ENCODE measurements at regions not wholly inside any gene's neighbourhood (a gene's known extent, or its start where the extent isn't known, plus 50 kb on each side); places are given as distances from the start of the nearest gene placed in this dataset.
"Not testable (repeated sequence)": the region's sequence is repeated elsewhere in the genome, so short reads cannot be mapped to it uniquely, and the experiment has no call there.

- H3K9me3 Mint-ChIP-seq: peaks cover 0 to 3% (median 0%) of the 10 kb centered on the region in 3 donors
- Histone ChIP-seq H3K9me3 (no peaks in the 10 kb centered on the region), H3K4me1 (ENCODE audit: control insufficient read depth in 1 of 2, extremely low read depth in 1 of 2, insufficient read depth in 2 of 2, low read length in 2 of 2) (no peaks in the 10 kb centered on the region), H3K27ac (ENCODE audit: low read length) (no peak overlapping the region), H3K36me3 (ENCODE audit: control insufficient read depth in 2 of 2, extremely low read depth in 1 of 2, insufficient read depth in 1 of 2, low read length in 1 of 2) (no peaks in the 10 kb centered on the region), H3K4me3 (ENCODE audit: control insufficient read depth in 1 of 2, extremely low read depth in 1 of 2, low read length in 1 of 2) (no peak overlapping the region), H3K27me3 (replicated peaks in 1 of 2; ENCODE audit: control insufficient read depth in 2 of 2, extremely low read depth in 1 of 2, insufficient read depth in 2 of 2, low read length in 1 of 2) (no peaks in the 10 kb centered on the region)
- H3K4me3 Mint-ChIP-seq: no peak overlapping the region
- no peaks in the 10 kb centered on the region for H3K27me3 Mint-ChIP-seq
- no peaks in the 10 kb centered on the region for H3K4me1 Mint-ChIP-seq
- CTCF ChIA-PET: no interaction called here
- ATAC-seq (replicated peaks in 1 of 4): no peak
- H3K27ac Mint-ChIP-seq: no peak overlapping the region
- no peak for DNase-seq
- no peaks in the 10 kb centered on the region for H3K36me3 Mint-ChIP-seq
- POLR2A ChIA-PET: no interaction called here
- WGBS (ENCODE audit: insufficient coverage): 64% methylated on average over 2 of the region's 2 CpGs
Observed at GRCh38 chr4:138389976-138390685, 148.0 kb upstream of the SLC7A11 start.

- Mint-ChIP-seq H3K4me3 (no peak overlapping the region), H3K27ac (no peak overlapping the region), H3K9me3 (peaks cover 11 to 24% (median 14%) of the 10 kb centered on the region in 3 donors), H3K36me3 (no peaks in the 10 kb centered on the region), H3K4me1 (no peaks in the 10 kb centered on the region), H3K27me3 (no peaks in the 10 kb centered on the region)
- Histone ChIP-seq H3K4me1 (ENCODE audit: control insufficient read depth in 1 of 2, extremely low read depth in 1 of 2, insufficient read depth in 2 of 2, low read length in 2 of 2) (no peaks in the 10 kb centered on the region), H3K9me3 (no peaks in the 10 kb centered on the region), H3K4me3 (ENCODE audit: control insufficient read depth in 1 of 2, extremely low read depth in 1 of 2, low read length in 1 of 2) (no peak overlapping the region), H3K27ac (ENCODE audit: low read length) (no peak overlapping the region), H3K27me3 (replicated peaks in 1 of 2; ENCODE audit: control insufficient read depth in 2 of 2, extremely low read depth in 1 of 2, insufficient read depth in 2 of 2, low read length in 1 of 2) (no peaks in the 10 kb centered on the region), H3K36me3 (ENCODE audit: control insufficient read depth in 2 of 2, extremely low read depth in 1 of 2, insufficient read depth in 1 of 2, low read length in 1 of 2) (no peaks in the 10 kb centered on the region)
- DNase-seq (no peak), ATAC-seq (replicated peaks in 1 of 4) (no peak)
- ChIA-PET POLR2A (no interaction called here), CTCF (no interaction called here)
- no CpG with 5 or more reads among the region's 1 CpG for WGBS (ENCODE audit: insufficient coverage)
Observed at GRCh38 chr4:138374947-138375346, 132.8 kb upstream of the SLC7A11 start.

- no peaks in the 10 kb centered on the region for H3K36me3 ChIP-seq (ENCODE audit: control insufficient read depth in 2 of 2, extremely low read depth in 1 of 2, insufficient read depth in 1 of 2, low read length in 1 of 2)
- H3K27ac ChIP-seq (ENCODE audit: low read length): no peak overlapping the region
- H3K4me3 ChIP-seq (ENCODE audit: control insufficient read depth in 1 of 2, extremely low read depth in 1 of 2, low read length in 1 of 2): no peak overlapping the region
- POLR2A ChIA-PET: no interaction called here
- DNase-seq (no peak), ATAC-seq (replicated peaks in 1 of 4) (no peak)
- no peaks in the 10 kb centered on the region for H3K4me1 Mint-ChIP-seq
- CTCF ChIA-PET: no interaction called here
- no peaks in the 10 kb centered on the region for H3K4me1 ChIP-seq (ENCODE audit: control insufficient read depth in 1 of 2, extremely low read depth in 1 of 2, insufficient read depth in 2 of 2, low read length in 2 of 2)
- H3K27me3 ChIP-seq (replicated peaks in 1 of 2; ENCODE audit: control insufficient read depth in 2 of 2, extremely low read depth in 1 of 2, insufficient read depth in 2 of 2, low read length in 1 of 2): no peaks in the 10 kb centered on the region
- H3K9me3 Mint-ChIP-seq: peaks cover 5 to 11% (median 6%) of the 10 kb centered on the region in 3 donors
- H3K27me3 Mint-ChIP-seq: no peaks in the 10 kb centered on the region
- no peaks in the 10 kb centered on the region for H3K36me3 Mint-ChIP-seq
- no peak overlapping the region for H3K4me3 Mint-ChIP-seq
- no peak overlapping the region for H3K27ac Mint-ChIP-seq
- no peaks in the 10 kb centered on the region for H3K9me3 ChIP-seq
Observed at GRCh38 chr4:138367942-138368341, 125.8 kb upstream of the SLC7A11 start.

DNA sequence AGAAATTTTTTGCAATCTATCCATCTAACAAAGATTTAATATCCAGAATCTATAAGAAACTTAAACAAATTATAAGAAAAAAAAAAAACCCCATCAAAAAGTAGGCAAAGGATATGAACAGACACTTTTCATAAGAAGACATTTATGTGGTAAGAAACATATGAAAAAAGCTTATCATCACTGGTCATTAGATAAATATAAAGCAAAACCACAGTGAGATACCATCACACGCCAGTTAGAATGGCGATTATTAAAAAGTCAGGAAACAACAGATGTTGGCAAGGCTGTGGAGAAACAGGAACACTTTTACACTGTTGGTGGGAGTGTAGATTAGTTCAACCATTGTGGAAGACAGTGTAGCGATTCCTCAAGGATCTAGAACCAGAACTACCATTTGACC, 110.3 kb upstream of the SLC7A11 start:
- H3K27ac Mint-ChIP-seq; H3K4me1 ChIP-seq (ENCODE audit: control insufficient read depth in 1 of 2, extremely low read depth in 1 of 2, insufficient read depth in 2 of 2, low read length in 2 of 2); CTCF ChIA-PET: not testable (repeated sequence)

DNA sequence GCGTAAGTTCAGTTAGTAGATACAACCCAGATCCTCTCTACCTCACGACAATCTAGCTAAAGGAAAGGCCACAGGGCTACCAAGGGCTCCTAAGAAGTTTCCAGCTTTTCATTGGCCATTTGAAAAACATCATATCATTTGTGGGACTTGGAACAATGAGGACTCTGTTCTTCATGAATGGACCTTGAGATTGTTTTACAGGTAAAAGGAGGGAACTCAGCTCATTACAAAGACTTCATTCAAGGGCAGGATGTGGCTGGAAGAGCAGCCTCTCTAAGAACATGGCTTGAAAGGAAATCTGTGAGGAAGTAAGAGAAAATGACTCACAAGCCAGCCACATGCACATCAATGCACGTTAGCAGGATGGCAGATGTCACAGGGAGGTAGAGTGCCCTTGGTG, 105.9 kb upstream of the SLC7A11 start:
- ChIA-PET POLR2A (no interaction called here), CTCF (no interaction called here)
- no peaks in the 10 kb centered on the region for H3K36me3 ChIP-seq (ENCODE audit: control insufficient read depth in 2 of 2, extremely low read depth in 1 of 2, insufficient read depth in 1 of 2, low read length in 1 of 2)
- Mint-ChIP-seq H3K27me3 (no peaks in the 10 kb centered on the region), H3K4me1 (peaks cover 0 to 21% (median 0%) of the 10 kb centered on the region in 3 donors), H3K27ac (no peak overlapping the region), H3K4me3 (no peak overlapping the region), H3K9me3 (peaks cover 0 to 5% (median 0%) of the 10 kb centered on the region in 3 donors), H3K36me3 (no peaks in the 10 kb centered on the region)
- DNase-seq: no peak
- WGBS (ENCODE audit: insufficient coverage): no CpG with 5 or more reads among the region's 3 CpGs
- peaks cover 0 to 7% of the 10 kb centered on the region in 2 experiments for H3K4me1 ChIP-seq (ENCODE audit: control insufficient read depth in 1 of 2, extremely low read depth in 1 of 2, insufficient read depth in 2 of 2, low read length in 2 of 2)
- peak in 2 of 4 experiments; percentile 30 to 53 for ATAC-seq (replicated peaks in 1 of 4)
- no peak overlapping the region for H3K27ac ChIP-seq (ENCODE audit: low read length)
- H3K4me3 ChIP-seq (ENCODE audit: control insufficient read depth in 1 of 2, extremely low read depth in 1 of 2, low read length in 1 of 2): no peak overlapping the region
- H3K9me3 ChIP-seq: no peaks in the 10 kb centered on the region
- no peaks in the 10 kb centered on the region for H3K27me3 ChIP-seq (replicated peaks in 1 of 2; ENCODE audit: control insufficient read depth in 2 of 2, extremely low read depth in 1 of 2, insufficient read depth in 2 of 2, low read length in 1 of 2)

More for the DNA sequence above, 110.3 kb upstream of the SLC7A11 start:
- H3K36me3 Mint-ChIP-seq; H3K36me3 ChIP-seq (ENCODE audit: control insufficient read depth in 2 of 2, extremely low read depth in 1 of 2, insufficient read depth in 1 of 2, low read length in 1 of 2); H3K4me1 Mint-ChIP-seq; H3K4me3 Mint-ChIP-seq; H3K27me3 ChIP-seq (replicated peaks in 1 of 2; ENCODE audit: control insufficient read depth in 2 of 2, extremely low read depth in 1 of 2, insufficient read depth in 2 of 2, low read length in 1 of 2); DNase-seq; H3K4me3 ChIP-seq (ENCODE audit: control insufficient read depth in 1 of 2, extremely low read depth in 1 of 2, low read length in 1 of 2); ATAC-seq (replicated peaks in 1 of 4); H3K9me3 Mint-ChIP-seq; POLR2A ChIA-PET; H3K27ac ChIP-seq (ENCODE audit: low read length); H3K27me3 Mint-ChIP-seq; H3K9me3 ChIP-seq: not testable (repeated sequence)
- no CpG with 5 or more reads among the region's 3 CpGs for WGBS (ENCODE audit: insufficient coverage)

DNA sequence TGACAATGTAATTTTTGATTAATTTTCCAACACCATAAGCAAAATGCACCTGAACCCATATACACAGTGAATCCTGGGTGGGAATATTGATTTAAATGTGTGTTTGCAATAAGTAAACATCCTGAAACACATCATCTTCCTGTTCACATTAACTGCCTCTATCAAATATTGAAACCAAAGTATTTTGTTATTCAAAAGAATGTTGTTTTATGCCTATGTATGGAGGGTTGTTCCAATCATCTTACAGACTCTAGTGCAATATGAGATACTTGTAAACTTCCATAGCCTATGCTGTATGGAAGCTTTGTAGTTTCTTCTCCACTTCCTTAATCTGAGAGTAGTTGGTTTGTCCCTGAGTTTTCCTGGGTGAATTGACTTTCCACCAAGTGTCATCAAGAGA, 105.4 kb upstream of the SLC7A11 start:
- no peaks in the 10 kb centered on the region for H3K27me3 ChIP-seq (replicated peaks in 1 of 2; ENCODE audit: control insufficient read depth in 2 of 2, extremely low read depth in 1 of 2, insufficient read depth in 2 of 2, low read length in 1 of 2)
- H3K9me3 ChIP-seq: no peaks in the 10 kb centered on the region
- ChIA-PET CTCF (no interaction called here), POLR2A (no interaction called here)
- ATAC-seq (replicated peaks in 1 of 4) (no peak), DNase-seq (no peak)
- H3K27me3 Mint-ChIP-seq: no peaks in the 10 kb centered on the region
- H3K36me3 ChIP-seq (ENCODE audit: control insufficient read depth in 2 of 2, extremely low read depth in 1 of 2, insufficient read depth in 1 of 2, low read length in 1 of 2): no peaks in the 10 kb centered on the region
- H3K4me1 ChIP-seq (ENCODE audit: control insufficient read depth in 1 of 2, extremely low read depth in 1 of 2, insufficient read depth in 2 of 2, low read length in 2 of 2): peaks cover 0 to 8% of the 10 kb centered on the region in 2 experiments
- H3K9me3 Mint-ChIP-seq: peaks cover 0 to 5% (median 0%) of the 10 kb centered on the region in 3 donors
- H3K4me3 ChIP-seq (ENCODE audit: control insufficient read depth in 1 of 2, extremely low read depth in 1 of 2, low read length in 1 of 2): no peak overlapping the region
- H3K27ac Mint-ChIP-seq: no peak overlapping the region
- H3K4me3 Mint-ChIP-seq: no peak overlapping the region
- peaks cover 0 to 25% (median 0%) of the 10 kb centered on the region in 3 donors for H3K4me1 Mint-ChIP-seq
- no peak overlapping the region for H3K27ac ChIP-seq (ENCODE audit: low read length)
- no peaks in the 10 kb centered on the region for H3K36me3 Mint-ChIP-seq

DNA sequence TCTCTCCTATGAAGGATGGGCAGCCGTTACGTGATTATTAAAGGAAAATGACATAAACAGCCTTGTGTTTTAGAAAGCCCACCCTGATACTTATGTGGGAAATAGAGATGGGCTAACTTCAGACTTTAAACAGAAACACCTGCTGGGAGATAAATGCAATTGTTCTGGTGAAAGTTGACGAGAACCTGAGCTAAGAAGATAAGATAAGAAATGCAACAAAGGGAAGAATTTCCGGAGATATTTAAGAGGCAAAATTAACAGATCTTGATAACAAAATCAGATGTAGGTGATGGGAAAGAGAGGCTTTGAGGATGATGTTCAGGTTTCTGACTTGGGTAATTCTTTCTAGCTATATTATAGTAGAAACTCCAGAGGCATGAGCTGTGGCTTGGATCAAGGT, 102.7 kb upstream of the SLC7A11 start:
- POLR2A ChIA-PET: no interaction called here
- no peak overlapping the region for H3K4me3 ChIP-seq (ENCODE audit: control insufficient read depth in 1 of 2, extremely low read depth in 1 of 2, low read length in 1 of 2)
- H3K4me1 ChIP-seq (ENCODE audit: control insufficient read depth in 1 of 2, extremely low read depth in 1 of 2, insufficient read depth in 2 of 2, low read length in 2 of 2): peaks cover 0 to 17% of the 10 kb centered on the region in 2 experiments
- H3K36me3 ChIP-seq (ENCODE audit: control insufficient read depth in 2 of 2, extremely low read depth in 1 of 2, insufficient read depth in 1 of 2, low read length in 1 of 2): no peaks in the 10 kb centered on the region
- no peaks in the 10 kb centered on the region for H3K27me3 Mint-ChIP-seq
- H3K4me3 Mint-ChIP-seq: no peak overlapping the region
- CTCF ChIA-PET: interaction anchor here in 1 of 2 donors (1.0 kb wide), 1 partner anchor 336 kb away, joined by 3 read pairs; no protein-coding TSS in a partner anchor
- peaks cover 0 to 35% (median 4%) of the 10 kb centered on the region in 3 donors for H3K4me1 Mint-ChIP-seq
- no peak overlapping the region for H3K27ac ChIP-seq (ENCODE audit: low read length)
- DNase-seq (no peak), ATAC-seq (replicated peaks in 1 of 4) (no peak)
- H3K9me3 ChIP-seq: no peaks in the 10 kb centered on the region
- H3K27ac Mint-ChIP-seq: no peak overlapping the region
- no peaks in the 10 kb centered on the region for H3K27me3 ChIP-seq (replicated peaks in 1 of 2; ENCODE audit: control insufficient read depth in 2 of 2, extremely low read depth in 1 of 2, insufficient read depth in 2 of 2, low read length in 1 of 2)
- 69% methylated on average over 2 of the region's 4 CpGs for WGBS (ENCODE audit: insufficient coverage)
- H3K9me3 Mint-ChIP-seq: no peaks in the 10 kb centered on the region
- no peaks in the 10 kb centered on the region for H3K36me3 Mint-ChIP-seq

Data from T-cell (primary cell).